H1 (cell line): ENCODE measurements at regions not wholly inside any gene's neighbourhood (a gene's known extent, or its start where the extent isn't known, plus 50 kb on each side); places are given as distances from the start of the nearest gene placed in this dataset.

Experiments used
- RFX5 ChIP-seq: IDR thresholded peaks from 2 replicates; pipeline ENCODE4 v1.6.1; 2011; ENCODE audit warnings: low read depth, low read length, improper control_type of control experiment, borderline replicate concordance
- SP1 ChIP-seq: IDR thresholded peaks from 2 replicates; pipeline ENCODE4 v1.6.1; 2011; ENCODE audit warnings: low read depth, low read length
- SP2 ChIP-seq: IDR thresholded peaks from 2 replicates; pipeline ENCODE4 v1.6.1; 2012; ENCODE audit warnings: mild to moderate bottlenecking, low read length, inconsistent platforms
- ZNF274 ChIP-seq: IDR thresholded peaks from 2 replicates; pipeline ENCODE4 v1.7.0; 2012; ENCODE audit warnings: low read length, borderline replicate concordance; ENCODE audit errors: extremely low read depth
- TF ChIP-seq, protein P1 (sequence below): fragments of 300-600 bp; sonication (generic); IDR thresholded peaks from 2 replicates; pipeline ENCODE4 v1.7.1; 2012; ENCODE audit warnings: low read length, moderate library complexity, mild to moderate bottlenecking, inconsistent platforms; ENCODE audit not compliant: insufficient replicate concordance
- TF ChIP-seq, protein P2 (sequence below): IDR thresholded peaks from 2 replicates; pipeline ENCODE4 v1.6.1; 2011; ENCODE audit warnings: low read length, improper control_type of control experiment

DNA sequence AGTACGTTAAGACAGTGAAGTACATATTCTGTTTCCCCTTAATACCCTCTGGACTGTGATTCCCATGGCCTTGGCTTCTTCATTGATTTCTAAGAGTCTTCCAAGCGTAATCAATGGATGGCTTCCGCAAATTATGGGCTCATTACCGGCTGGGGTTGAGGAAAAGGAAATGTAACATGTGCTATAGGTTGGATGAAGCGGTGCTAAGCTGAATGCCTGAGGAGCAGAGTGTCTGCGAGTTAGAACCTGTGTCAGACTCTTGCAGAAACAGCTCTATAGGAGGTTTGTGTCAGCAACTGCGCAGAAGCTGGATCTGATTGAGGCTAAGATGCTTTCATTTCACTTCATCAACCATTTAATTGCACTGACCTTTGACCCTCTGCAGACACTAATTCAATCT, 114.3 kb upstream of the CDH18 start (continued):
- no peak for TF ChIP-seq ZNF274
- TF ChIP-seq, protein P1, sequence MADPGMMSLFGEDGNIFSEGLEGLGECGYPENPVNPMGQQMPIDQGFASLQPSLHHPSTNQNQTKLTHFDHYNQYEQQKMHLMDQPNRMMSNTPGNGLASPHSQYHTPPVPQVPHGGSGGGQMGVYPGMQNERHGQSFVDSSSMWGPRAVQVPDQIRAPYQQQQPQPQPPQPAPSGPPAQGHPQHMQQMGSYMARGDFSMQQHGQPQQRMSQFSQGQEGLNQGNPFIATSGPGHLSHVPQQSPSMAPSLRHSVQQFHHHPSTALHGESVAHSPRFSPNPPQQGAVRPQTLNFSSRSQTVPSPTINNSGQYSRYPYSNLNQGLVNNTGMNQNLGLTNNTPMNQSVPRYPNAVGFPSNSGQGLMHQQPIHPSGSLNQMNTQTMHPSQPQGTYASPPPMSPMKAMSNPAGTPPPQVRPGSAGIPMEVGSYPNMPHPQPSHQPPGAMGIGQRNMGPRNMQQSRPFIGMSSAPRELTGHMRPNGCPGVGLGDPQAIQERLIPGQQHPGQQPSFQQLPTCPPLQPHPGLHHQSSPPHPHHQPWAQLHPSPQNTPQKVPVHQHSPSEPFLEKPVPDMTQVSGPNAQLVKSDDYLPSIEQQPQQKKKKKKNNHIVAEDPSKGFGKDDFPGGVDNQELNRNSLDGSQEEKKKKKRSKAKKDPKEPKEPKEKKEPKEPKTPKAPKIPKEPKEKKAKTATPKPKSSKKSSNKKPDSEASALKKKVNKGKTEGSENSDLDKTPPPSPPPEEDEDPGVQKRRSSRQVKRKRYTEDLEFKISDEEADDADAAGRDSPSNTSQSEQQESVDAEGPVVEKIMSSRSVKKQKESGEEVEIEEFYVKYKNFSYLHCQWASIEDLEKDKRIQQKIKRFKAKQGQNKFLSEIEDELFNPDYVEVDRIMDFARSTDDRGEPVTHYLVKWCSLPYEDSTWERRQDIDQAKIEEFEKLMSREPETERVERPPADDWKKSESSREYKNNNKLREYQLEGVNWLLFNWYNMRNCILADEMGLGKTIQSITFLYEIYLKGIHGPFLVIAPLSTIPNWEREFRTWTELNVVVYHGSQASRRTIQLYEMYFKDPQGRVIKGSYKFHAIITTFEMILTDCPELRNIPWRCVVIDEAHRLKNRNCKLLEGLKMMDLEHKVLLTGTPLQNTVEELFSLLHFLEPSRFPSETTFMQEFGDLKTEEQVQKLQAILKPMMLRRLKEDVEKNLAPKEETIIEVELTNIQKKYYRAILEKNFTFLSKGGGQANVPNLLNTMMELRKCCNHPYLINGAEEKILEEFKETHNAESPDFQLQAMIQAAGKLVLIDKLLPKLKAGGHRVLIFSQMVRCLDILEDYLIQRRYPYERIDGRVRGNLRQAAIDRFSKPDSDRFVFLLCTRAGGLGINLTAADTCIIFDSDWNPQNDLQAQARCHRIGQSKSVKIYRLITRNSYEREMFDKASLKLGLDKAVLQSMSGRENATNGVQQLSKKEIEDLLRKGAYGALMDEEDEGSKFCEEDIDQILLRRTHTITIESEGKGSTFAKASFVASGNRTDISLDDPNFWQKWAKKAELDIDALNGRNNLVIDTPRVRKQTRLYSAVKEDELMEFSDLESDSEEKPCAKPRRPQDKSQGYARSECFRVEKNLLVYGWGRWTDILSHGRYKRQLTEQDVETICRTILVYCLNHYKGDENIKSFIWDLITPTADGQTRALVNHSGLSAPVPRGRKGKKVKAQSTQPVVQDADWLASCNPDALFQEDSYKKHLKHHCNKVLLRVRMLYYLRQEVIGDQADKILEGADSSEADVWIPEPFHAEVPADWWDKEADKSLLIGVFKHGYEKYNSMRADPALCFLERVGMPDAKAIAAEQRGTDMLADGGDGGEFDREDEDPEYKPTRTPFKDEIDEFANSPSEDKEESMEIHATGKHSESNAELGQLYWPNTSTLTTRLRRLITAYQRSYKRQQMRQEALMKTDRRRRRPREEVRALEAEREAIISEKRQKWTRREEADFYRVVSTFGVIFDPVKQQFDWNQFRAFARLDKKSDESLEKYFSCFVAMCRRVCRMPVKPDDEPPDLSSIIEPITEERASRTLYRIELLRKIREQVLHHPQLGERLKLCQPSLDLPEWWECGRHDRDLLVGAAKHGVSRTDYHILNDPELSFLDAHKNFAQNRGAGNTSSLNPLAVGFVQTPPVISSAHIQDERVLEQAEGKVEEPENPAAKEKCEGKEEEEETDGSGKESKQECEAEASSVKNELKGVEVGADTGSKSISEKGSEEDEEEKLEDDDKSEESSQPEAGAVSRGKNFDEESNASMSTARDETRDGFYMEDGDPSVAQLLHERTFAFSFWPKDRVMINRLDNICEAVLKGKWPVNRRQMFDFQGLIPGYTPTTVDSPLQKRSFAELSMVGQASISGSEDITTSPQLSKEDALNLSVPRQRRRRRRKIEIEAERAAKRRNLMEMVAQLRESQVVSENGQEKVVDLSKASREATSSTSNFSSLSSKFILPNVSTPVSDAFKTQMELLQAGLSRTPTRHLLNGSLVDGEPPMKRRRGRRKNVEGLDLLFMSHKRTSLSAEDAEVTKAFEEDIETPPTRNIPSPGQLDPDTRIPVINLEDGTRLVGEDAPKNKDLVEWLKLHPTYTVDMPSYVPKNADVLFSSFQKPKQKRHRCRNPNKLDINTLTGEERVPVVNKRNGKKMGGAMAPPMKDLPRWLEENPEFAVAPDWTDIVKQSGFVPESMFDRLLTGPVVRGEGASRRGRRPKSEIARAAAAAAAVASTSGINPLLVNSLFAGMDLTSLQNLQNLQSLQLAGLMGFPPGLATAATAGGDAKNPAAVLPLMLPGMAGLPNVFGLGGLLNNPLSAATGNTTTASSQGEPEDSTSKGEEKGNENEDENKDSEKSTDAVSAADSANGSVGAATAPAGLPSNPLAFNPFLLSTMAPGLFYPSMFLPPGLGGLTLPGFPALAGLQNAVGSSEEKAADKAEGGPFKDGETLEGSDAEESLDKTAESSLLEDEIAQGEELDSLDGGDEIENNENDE: no peak
- TF ChIP-seq SP1: no peak
- TF ChIP-seq, protein P2, sequence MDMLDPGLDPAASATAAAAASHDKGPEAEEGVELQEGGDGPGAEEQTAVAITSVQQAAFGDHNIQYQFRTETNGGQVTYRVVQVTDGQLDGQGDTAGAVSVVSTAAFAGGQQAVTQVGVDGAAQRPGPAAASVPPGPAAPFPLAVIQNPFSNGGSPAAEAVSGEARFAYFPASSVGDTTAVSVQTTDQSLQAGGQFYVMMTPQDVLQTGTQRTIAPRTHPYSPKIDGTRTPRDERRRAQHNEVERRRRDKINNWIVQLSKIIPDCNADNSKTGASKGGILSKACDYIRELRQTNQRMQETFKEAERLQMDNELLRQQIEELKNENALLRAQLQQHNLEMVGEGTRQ: no peak
- no peak for TF ChIP-seq SP2
- TF ChIP-seq RFX5: no peak
